Putamen (tissue), 1 donor: ENCODE measurements at regions not wholly inside any gene's neighbourhood (a gene's known extent, or its start where the extent isn't known, plus 50 kb on each side); places are given as distances from the start of the nearest gene placed in this dataset.
A peak's percentile ranks its signal among the peaks of the same experiment; 100 is the strongest.
"Not testable (repeated sequence)": the region's sequence is repeated elsewhere in the genome, so short reads cannot be mapped to it uniquely, and the experiment has no call there.

Source experiments
- DNase-seq: peaks from one replicate; pipeline ENCODE4 v3.0.0-alpha.2; 2016; ENCODE audit warnings: low spot score

DNA sequence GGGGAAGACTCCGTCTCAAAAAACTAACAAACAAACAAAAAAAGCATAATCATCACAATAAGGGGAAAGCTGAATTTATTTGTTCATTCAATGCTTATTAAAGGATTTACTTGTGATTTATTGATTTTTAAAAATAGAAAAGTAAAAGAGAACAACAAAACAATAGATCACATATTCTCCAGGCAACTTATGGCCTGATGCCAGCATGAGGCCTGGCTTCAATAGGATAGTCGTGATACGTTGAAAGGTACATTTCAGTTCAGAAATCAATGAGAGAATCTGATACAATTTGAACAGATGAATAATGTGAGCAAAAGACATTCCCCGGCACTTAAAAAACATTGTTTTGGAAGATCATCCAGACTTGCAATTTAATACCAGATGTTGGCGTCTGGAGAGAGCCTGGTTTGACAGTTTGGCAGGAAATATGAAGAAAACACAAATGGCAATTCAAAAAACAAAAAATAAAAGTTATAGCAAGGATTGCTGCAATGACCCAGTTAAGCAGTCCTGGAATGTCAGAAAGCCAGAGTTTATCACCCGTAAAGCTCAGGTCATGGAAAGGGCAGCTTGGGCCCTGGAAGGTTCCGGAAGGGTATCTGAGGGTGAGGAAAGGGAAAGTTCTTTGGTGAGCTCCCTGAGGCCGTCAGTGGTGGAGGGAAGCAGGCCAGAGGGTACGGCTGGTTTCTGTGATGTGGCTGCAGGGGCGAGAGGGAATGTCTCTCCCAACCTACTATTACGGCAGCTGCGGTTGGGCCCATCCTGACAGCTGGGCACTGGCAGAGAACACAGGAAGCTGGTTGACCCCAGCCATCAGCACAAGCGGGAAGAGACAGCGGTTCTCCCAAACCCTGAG is 230.2 kb upstream of the HES1 start:
- no peak for DNase-seq

DNA sequence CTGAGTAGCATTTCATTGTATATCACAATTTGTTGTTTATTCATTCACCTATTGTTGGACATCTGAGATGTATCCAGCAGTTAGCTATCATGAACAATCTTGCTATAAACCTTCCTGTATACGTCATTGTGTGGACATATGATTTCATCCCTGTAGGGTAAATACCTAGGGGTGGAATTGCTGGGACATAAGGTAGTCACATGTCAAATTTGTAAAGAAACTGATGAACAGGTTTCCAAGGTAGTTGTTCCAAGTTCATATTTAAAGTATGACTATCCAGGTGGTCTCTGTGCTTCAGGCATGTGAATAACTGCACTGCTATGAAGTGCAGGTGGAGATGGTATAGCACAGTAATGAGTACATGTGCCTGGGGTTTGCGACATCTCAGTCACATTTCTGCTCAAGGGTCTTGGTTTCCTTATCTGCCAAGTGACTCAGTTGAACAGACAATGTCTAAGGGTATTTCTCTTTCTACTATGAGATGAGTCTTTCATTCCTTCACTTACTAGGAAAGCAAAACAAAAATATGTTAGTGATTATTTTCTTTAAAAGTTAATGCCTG is 229.0 kb upstream of the HES1 start:
- DNase-seq: no peak

DNA sequence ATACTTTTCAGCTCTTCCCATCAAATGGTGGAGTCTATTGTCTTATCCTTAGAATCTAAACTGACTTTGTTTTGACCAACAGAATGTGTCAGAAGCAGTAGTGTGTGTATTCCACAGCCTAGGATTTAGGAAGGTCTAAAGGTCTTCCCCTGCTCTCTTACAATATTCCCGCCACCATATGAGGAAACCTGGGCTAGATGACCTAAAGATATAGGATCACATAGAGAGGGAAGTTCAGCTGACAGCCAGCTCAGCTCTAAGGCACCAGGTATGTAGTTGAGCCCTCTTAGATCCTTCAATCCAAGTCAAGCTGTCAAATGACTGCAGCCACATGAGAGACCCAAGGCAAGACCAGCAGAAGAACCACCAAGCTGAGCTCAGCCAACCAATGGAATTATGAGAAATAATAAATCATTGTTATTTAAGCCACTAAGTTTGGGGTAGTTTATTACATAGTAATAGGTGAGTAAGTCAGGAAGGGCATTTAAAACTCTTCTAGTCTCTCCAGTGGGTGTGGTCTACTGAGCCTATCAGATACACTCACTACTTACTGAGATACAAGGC is 227.7 kb upstream of the HES1 start:
- DNase-seq: no peak

DNA sequence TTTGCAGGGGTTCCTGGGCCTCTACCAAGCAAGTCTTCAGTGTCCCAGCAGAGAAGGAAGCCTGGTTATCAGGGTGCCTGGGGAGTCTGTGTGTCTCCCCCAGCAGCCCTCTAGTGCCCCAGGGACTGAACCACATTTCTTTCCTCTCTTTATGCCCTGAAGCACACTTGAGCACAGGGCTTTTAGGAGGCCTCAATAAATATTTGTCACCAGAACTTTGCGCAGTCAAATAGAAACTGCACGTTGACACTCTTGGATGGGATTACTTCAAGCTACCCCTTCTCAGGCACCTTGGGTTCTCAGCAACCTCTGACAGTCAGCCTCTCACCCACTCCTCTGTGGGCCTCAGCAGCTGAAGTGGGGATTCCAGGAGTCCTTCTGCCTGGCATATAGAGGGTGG is 226.6 kb upstream of the HES1 start:
- DNase-seq: no peak

DNA sequence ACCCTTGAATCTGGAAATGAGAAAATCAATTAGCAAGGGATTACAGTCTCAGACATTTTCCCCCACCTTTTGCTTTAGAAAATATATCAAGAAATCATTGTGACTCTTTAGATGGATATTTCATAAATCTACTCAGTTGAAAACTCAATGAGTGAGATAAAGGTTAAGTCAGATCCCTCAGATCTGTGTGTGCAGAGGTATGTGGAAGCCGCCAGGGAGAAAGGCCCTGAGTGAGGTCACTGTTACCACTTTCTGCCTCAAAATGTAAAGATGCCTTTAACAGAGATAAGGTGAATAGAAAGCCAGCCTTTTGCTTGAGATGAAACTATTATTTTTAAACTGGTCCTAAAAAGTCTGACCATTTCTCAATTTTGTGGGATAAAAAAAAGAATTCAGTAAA is 225.6 kb upstream of the HES1 start:
- no peak for DNase-seq

DNA sequence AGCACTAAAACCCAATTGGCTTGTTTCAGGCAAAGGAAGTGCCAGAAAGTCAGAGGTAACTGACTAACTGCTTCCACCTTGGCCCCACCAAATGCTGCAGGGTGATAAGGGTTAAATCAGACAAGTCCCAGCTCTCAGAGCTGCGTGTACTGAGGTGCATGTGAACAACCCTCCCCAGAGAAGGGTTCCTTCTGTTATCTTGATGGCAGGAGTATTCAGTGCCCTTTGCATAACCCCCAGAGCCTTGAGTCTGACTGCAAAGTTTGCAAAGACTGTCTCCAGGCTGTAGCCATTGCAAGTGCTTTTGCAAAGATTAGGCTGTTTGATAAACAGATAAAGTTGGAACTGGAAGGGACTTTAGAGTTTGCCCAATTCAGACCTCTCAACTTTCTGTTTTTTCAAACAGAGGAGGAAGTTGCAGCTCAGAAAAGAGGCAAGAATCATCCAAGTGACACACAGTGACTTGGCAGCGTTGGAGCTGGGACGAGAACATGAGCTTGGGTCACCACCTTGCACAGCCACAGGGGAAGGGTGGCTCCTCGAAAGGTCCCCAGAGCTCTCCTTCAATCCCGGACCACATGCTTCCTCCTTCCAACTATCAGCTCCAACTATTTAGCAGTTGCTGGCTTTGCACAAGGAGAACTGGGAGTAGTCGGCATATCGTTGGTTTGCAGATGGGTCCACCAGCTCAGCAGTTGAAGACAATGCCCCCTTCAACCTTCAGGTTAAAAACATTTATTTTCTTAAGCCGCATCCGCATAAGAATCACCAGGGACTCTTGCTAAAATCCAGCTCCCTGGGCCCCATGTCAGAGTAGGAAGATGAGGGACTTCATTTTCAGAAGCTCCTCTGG is 224.8 kb upstream of the HES1 start:
- DNase-seq: no peak

DNA sequence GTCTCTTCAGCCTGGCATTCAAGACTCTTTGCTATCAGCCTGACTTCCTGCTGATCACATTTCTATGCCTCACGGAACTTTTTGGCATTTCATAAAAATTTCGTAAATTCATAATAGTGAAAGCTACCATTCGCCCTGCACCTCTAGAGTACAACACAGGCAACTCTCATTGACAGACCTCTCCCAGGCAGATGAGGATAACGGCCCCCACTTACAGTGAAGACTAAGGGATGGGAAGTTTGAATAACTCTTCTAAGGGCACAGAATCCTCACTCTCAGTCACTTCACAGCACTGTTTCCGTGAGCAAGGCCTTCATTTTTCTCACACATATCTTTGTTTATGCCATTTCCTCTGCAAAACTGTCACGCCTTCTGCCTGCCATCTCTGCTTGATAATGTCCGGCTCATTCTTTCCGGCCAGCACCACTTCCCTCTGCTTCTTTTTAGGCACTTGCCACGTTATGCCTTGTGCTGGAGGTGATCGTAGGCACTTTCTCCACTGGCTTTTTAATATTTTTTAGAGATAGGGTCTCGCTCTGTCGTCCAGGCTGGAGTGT is 224.1 kb upstream of the HES1 start:
- DNase-seq: no peak

DNA sequence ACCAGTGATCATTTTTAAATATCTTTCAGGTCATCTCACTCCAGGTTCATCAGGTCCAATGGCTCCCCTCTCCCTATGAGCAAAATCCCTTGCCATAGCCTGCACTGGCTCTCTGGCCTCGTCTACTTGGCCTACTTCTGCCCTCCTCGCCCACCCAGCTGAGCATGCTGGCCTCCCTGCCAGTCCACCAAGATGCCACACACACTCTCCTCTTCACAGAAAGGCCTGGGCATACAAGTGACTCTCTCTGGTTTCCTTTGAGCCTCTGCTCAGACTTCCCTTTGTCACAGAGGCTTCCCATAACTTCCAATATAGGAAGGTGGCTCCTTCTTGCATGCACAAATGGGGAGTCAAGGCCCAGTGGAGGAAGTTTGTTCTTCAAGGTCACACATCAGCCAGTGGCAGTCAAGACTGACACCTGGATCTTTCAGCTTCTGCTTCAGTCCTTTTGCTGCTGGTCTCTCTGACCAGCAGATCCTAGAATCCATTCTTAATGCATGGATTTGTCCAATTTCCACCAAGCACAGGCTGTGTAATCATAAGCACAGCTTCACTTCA is 223.2 kb upstream of the HES1 start:
- DNase-seq: no peak

DNA sequence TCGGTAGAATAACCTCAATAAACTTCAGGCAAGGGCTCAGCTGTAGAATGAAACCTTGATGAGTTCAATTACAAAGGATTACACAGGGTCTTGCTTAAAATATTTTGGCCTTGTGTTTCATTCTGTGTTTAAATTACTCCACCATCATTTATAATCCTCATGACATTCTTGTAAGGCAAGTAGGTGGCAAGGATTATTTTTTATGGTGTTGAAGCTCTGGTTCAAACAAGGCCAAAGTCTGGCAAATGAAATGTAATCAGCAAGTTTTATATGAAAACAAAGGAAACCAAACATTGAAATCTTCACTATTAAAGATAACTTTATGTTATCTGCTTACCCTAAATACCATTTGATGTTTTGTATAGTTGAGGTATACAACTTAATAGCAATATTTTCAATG is 221.3 kb upstream of the HES1 start:
- DNase-seq: no peak

DNA sequence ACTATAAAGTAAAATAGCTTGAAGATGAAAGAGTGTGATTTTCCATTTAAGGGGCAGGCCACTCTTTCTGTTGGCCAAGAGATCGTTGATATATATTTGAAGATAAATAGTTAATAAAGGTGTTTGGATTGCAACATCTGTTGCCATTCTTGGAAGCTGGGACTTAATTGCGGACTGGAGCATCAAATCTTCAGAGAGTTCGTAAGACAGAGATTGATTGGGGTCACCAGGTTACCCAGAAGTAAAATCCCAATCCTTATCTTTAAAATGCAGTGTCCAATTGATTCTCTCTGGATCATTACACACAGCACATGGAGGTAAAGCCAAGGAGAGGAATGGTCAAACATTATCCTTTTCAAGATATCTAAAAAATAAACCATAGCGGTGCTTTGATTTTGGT is 220.8 kb upstream of the HES1 start:
- DNase-seq: no peak

DNA sequence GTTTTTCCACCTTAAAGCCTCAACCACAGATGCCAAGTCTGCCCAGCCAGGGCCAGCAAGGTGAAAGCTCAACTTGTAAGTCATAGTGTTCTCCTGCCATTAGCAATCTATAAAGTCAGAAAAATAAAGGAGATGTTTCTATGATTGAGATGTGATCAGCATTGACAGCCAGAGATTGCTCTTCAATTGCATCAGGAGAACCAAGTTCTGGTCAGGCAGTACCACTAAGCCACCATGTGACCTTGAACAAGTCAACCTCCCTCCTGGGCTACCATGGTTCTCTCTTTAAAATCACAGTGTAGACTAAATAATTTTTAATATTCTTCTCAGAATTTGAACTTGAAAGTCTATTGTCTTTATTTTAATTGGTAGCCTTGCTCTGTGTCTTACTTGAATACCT is 220.3 kb upstream of the HES1 start:
- DNase-seq: no peak

DNA sequence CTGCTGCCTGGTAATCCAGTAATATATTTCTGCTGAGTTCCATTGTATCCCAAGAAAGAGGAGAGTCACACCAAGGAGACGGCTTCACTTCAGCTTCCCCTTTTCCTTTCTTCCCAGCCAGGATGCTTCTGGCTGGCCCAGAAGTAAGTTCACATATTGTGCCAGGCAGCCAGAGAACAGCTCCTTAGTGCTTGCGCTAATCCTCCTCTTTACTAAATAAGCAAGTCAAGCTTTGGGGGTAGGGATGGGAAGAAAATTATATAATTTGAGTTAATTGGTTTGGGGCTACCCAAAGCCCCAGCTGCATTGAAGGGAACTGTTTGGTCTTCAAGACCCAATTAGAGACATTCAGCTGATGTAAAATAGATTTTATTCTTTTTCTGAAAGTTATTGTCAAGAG is 218.8 kb upstream of the HES1 start:
- DNase-seq: no peak

DNA sequence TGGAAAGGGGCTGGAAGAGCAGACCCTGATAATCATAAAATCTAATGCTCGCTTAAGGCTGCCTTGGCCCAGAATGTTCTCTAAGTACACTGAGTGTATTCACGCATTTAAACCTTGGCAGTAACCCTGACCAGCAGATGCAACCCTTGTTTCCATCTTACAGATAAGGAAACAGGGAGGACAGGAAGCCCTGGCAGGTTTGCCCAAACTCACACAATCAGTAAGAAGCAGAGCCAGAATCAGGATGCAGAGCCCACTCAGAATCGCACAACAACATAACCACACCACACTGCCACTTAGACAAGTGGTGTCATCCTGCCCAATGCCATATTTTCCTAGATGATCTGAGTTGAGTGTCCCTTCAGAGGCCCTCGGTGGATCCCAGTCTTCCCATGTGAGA is 214.5 kb upstream of the HES1 start:
- DNase-seq: no peak

DNA sequence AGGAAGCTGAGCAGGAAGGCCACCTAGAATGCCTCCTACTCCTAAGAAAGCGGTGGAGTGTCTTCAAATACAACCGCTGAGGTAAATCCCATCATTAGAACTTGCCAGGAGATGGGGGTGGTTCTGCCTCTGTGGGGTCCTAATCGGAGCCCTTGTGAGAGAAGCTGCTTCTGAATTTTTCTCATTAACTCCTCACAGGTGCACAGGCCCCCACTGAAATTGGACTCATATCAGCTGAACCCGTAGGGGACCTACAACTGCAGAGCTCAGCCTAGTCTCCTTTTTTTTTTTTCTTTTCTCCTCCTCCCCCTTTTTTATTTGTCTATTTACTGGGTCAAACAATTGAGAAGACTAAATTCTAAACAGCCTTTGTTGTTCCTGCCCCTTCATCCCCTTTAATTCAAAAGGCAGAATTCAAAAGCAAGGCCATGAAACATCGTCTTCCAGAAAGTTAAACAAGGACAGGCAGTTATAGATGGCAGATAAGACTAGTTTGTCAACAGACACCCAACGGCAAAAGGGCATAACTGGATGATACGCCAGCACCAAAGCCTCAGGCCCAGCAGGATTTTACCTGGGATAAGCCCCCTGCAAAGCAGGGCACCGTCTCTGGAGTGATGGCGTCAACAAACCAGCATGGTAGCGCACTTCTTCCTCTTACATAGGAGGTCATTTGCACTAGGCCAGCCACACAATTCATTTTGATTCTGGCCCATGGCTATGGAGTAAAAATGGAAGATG is 213.7 kb upstream of the HES1 start:
- DNase-seq: no peak

DNA sequence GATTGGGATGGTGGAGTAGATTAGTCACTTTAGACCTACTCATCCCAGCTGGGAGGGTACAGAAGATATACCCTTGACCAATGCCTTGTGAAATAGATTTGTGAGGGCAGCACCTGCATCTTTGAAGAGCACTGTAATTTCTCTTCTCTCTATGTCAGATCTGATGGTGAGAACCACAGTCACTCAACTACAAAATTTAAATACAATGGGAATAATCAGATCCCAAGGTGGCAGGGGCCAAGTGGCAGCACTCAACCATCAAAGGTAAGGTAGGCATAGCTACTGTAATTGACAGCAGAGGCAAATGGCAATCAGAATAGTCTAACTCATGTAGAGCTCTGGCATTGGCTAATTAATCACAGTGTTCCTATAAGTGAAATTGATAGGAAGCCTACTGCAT is 212.0 kb upstream of the HES1 start:
- not testable (repeated sequence) for DNase-seq

DNA sequence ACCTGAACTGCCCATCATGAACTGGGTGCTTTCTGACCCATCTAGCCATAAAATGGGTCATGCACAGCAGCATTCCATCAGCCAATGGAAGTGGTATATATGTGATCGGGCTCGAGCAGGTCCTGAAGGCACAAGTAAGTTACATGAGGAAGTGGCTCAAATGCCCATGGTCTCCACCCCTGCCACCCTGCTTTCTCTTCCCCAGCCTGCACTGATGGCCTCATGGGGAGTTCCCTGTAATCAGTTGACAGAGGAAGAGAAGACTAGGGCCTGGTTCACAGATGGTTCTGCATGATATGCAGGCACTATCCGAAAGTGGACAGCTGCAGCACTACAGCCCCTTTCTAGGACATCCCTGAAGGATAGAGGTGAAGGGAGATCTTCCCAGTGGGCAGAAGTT is 209.9 kb upstream of the HES1 start:
- not testable (repeated sequence) for DNase-seq

DNA sequence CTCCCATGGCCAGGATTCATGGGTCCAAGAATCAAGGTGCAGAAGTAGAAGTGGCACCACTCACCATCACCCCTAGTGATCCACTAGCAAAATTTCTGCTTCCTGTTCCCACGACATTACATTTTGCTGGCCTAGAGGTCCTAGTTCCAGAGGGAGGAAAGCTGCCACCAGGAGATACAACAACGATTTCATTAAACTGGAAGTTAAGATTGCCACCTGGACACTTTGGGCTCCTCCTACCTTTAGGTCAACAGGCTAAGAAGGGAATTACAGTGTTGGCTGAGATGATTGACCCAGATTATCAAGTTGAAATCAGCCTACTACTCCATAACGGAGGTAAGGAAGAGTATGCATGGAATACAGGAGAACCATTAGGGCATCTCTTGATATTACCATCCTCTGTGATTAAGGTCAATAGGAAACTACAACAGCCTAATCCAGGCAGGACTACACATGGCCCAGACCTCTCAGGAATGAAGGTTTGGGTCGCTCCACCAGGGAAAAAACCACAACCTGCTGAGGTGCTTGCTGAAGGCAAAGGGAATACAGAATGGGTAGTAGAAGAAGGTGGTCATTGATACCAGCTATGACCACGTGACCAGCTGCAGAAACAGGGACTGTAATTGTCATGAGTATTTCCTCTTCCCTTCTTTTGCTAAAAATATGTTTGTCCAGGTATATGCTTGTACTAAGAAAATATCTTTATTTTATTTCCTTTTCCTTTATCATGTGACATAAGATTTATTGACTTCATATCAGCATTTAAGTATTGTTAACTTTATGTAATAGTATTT is 208.3 kb upstream of the HES1 start:
- not testable (repeated sequence) for DNase-seq

DNA sequence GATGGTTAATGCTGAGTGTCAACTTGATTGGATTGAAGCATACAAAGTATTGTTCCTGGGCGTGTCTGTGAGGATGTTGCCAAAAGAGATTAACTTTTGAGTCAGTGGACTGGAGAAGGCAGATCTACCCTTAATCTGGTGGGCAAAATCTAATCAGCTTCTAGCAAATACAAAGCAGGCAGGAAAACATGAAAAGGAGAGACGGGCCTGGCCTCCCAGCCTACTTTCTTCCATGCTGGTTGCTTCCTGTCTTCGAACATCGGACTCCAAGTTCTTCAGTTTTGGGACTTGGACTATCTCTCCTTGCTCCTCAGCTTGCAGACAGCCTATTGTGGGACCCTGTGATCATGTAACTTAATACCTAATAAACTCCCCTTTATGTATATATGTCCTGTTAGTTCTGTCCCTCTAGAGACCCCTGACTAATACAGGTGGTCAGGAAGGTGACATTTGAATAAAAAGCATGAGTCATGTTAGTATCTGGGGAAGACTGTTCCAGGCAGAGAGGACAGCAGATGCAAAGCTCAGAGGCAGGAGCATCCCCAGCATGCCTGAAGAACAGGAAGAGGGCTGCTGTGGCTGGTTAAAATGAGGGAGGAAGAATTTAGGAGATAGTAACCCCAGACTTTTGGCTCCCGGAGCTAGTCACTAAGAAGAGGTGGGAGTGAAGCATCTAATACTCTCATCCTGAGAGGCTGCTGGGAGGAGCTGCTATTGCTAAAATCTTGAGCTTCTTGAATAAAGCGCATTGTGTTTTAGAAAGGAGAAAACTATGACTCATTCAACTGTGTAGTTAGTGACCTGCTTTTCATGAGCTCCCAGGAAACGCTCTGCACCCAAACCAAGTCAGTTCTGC is 207.4 kb upstream of the HES1 start:
- DNase-seq: peak; percentile 58

DNA sequence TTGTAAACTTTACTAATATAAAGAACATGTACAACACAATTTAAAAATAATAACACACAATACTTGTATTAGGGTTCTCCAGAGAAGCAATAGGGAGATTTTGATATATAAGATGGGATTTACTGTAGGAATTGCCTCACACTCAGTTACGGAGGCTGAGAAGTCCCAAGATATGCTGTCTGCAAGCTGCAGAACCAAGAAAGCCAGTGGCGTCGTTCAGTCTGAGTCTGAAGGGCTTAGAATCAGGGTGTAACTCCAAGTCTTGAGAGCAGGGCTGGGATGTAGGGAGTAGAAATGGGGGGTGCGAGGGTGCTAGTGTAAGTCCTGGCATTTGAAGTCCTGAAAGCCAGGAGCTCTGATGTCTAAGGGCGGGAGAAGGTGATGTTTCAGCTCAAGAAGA is 206.6 kb upstream of the HES1 start:
- no peak for DNase-seq
